ENCODE measurements at regions not wholly inside any gene's neighbourhood (a gene's known extent, or its start where the extent isn't known, plus 50 kb on each side); places are given as distances from the start of the nearest gene placed in this dataset.

DNA sequence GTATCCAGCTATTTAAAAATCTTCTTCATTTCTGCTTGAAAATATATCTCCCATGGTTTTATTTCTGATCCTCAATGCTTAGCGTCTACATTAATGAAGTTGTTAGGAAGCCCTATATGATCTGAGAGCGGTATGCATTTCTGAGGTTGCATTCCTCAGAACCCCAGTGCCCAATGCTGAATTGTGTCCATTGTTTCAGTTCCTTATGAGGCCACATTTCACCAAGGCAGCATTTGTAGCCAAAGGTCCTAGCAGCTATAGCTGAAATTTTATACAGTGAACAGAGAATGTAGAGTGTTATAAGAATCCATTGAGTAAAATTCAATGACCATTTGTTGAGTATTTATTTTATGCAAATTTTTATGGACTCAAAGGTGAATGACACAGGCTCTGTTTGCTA is 209.5 kb downstream of the PCDH7 start:
- Histone ChIP-seq H3K4me3 (ENCODE audit: low read depth, low read length) (no peak overlapping the region), H3K79me2 (no peaks in the 10 kb centered on the region), H3K27ac (no peak overlapping the region), H3K27me3 (ENCODE audit: control insufficient read depth, insufficient read depth, low read length) (no peaks in the 10 kb centered on the region), H3K9me3 (ENCODE audit: control insufficient read depth, low read length) (no peaks in the 10 kb centered on the region), H2AFZ (no peak overlapping the region), H3K36me3 (ENCODE audit: control insufficient read depth, insufficient read depth, low read length) (no peaks in the 10 kb centered on the region), H3K4me1 (no peaks in the 10 kb centered on the region), H3K9ac (no peak overlapping the region), H3K4me2 (ENCODE audit: low read length) (no peak overlapping the region)
- TF ChIP-seq, protein P1, sequence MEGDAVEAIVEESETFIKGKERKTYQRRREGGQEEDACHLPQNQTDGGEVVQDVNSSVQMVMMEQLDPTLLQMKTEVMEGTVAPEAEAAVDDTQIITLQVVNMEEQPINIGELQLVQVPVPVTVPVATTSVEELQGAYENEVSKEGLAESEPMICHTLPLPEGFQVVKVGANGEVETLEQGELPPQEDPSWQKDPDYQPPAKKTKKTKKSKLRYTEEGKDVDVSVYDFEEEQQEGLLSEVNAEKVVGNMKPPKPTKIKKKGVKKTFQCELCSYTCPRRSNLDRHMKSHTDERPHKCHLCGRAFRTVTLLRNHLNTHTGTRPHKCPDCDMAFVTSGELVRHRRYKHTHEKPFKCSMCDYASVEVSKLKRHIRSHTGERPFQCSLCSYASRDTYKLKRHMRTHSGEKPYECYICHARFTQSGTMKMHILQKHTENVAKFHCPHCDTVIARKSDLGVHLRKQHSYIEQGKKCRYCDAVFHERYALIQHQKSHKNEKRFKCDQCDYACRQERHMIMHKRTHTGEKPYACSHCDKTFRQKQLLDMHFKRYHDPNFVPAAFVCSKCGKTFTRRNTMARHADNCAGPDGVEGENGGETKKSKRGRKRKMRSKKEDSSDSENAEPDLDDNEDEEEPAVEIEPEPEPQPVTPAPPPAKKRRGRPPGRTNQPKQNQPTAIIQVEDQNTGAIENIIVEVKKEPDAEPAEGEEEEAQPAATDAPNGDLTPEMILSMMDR (IDR thresholded peaks at IDR 0.05): no peak

DNA sequence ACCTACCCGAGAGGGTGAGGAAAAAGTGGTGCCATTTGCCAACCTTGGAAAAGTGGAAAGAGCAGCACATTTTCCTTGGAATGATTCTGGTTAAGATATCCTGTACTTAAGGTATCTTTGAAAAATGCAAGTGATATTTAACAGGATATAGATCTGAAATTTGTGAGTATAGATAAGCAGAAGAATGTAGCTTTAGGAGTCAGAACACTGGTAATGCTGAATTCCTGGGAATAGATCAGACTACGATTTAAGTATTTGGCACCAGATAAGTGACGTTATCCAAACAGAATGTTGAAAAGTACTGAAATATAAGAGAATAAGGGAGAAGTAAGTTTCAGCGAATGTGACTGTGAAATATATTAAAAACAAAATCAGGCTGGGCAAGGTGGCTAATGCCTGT is 210.1 kb downstream of the PCDH7 start:
- H3K4me3 ChIP-seq (ENCODE audit: low read depth, low read length): no peak overlapping the region
- H3K36me3 ChIP-seq (ENCODE audit: control insufficient read depth, insufficient read depth, low read length): no peaks in the 10 kb centered on the region
- H3K9ac ChIP-seq: no peak overlapping the region
- H2AFZ ChIP-seq: no peak overlapping the region
- no peak overlapping the region for H3K4me2 ChIP-seq (ENCODE audit: low read length)
- H3K9me3 ChIP-seq (ENCODE audit: control insufficient read depth, low read length): no peaks in the 10 kb centered on the region
- H3K79me2 ChIP-seq: no peaks in the 10 kb centered on the region
- H3K27ac ChIP-seq: no peak overlapping the region
- TF ChIP-seq, protein P1 (IDR thresholded peaks at IDR 0.05): no peak
- H3K4me1 ChIP-seq: no peaks in the 10 kb centered on the region
- H3K27me3 ChIP-seq (ENCODE audit: control insufficient read depth, insufficient read depth, low read length): no peaks in the 10 kb centered on the region

DNA sequence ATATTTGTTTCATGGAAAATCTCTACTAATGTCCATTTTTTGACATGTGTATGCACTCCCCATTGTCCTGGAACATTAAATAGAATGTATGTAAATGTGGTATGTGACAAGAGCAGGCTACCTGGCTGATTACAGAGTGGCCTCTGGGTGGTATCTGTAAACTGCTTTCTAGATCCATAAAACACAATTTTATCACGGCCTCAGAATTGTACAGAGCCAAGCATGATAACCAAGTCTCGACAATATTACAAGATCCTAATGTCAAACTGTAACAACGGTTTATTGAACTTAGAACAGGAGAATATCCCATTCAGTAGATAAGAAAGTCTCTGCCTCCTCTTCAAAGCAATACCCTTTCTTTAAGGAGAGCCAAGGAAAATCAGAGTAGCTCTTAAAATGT is 212.4 kb downstream of the PCDH7 start:
- H3K9ac ChIP-seq: no peak overlapping the region

DNA sequence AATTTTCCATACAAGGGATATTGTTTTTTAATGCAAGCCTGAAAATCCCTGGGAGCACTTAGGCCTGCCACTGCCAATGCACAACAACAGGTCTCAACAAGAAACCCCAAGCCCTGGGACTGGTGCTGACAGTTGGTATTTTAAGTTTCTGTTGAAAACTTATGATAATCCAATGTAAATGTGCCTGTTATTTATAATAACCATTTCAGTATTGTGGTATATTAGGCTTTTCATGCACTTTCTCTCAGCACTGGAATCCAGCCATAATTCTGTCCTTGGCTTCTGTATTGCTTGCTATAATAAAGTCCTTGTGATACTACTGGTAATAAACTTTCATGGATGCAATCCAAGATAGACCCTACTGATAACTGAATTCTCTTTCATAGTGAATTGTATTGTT is 218.9 kb downstream of the PCDH7 start:
- Histone ChIP-seq H3K4me1 (no peaks in the 10 kb centered on the region), H3K4me3 (ENCODE audit: low read depth, low read length) (no peak overlapping the region), H3K9me3 (ENCODE audit: control insufficient read depth, low read length) (no peaks in the 10 kb centered on the region), H3K27ac (no peak overlapping the region), H3K4me2 (ENCODE audit: low read length) (no peak overlapping the region), H3K27me3 (ENCODE audit: control insufficient read depth, insufficient read depth, low read length) (no peaks in the 10 kb centered on the region), H3K9ac (no peak overlapping the region), H3K79me2 (no peaks in the 10 kb centered on the region), H3K36me3 (ENCODE audit: control insufficient read depth, insufficient read depth, low read length) (no peaks in the 10 kb centered on the region), H2AFZ (no peak overlapping the region)
- TF ChIP-seq, protein P1 (IDR thresholded peaks at IDR 0.05): no peak

More for the DNA sequence above, 212.4 kb downstream of the PCDH7 start:
- Histone ChIP-seq H3K4me1 (no peaks in the 10 kb centered on the region), H3K4me2 (ENCODE audit: low read length) (no peak overlapping the region), H3K27me3 (ENCODE audit: control insufficient read depth, insufficient read depth, low read length) (no peaks in the 10 kb centered on the region), H3K79me2 (no peaks in the 10 kb centered on the region), H3K36me3 (ENCODE audit: control insufficient read depth, insufficient read depth, low read length) (no peaks in the 10 kb centered on the region), H3K4me3 (ENCODE audit: low read depth, low read length) (no peak overlapping the region), H3K27ac (no peak overlapping the region), H2AFZ (no peak overlapping the region), H3K9me3 (ENCODE audit: control insufficient read depth, low read length) (no peaks in the 10 kb centered on the region)
- TF ChIP-seq, protein P1 (IDR thresholded peaks at IDR 0.05): no peak

DNA sequence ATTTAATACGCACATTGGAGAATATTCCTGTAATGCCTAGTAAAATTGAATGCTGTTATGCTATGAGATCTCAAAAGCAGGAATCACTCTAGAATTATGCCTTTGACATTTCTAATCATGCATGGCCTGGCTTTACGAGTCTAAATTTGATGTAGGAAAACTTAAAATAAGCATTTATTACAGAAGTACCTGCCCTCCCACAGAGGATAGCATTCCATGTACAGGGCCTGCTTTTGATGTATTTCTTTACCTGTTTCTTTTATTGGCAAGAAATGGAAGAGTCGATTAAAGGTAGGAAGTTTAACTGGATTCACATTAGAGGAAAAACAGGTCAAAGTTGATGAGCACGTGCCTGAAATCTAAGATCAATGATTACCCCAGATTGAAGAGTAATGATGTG is 219.5 kb downstream of the PCDH7 start:
- no peaks in the 10 kb centered on the region for H3K9me3 ChIP-seq (ENCODE audit: control insufficient read depth, low read length)
- H3K4me2 ChIP-seq (ENCODE audit: low read length): no peak overlapping the region
- no peaks in the 10 kb centered on the region for H3K36me3 ChIP-seq (ENCODE audit: control insufficient read depth, insufficient read depth, low read length)
- TF ChIP-seq, protein P1 (IDR thresholded peaks at IDR 0.05): no peak
- no peaks in the 10 kb centered on the region for H3K27me3 ChIP-seq (ENCODE audit: control insufficient read depth, insufficient read depth, low read length)
- no peak overlapping the region for H3K4me3 ChIP-seq (ENCODE audit: low read depth, low read length)
- no peaks in the 10 kb centered on the region for H3K79me2 ChIP-seq
- no peak overlapping the region for H2AFZ ChIP-seq
- no peak overlapping the region for H3K27ac ChIP-seq
- no peak overlapping the region for H3K9ac ChIP-seq
- H3K4me1 ChIP-seq: no peaks in the 10 kb centered on the region
